GM23338 (cell line): ENCODE measurements at regions not wholly inside any gene's neighbourhood (a gene's known extent, or its start where the extent isn't known, plus 50 kb on each side); places are given as distances from the start of the nearest gene placed in this dataset.

Experiments used
- ATAC-seq: fragments of 200-7000 bp; cut with Tn5 transposase; 3 replicates; pipeline ENCODE4 v1.9.1; 2020
- DNase-seq: peaks from one replicate; pipeline ENCODE4 v3.0.0-alpha.2; 2015; ENCODE audit warnings: low spot score
- H2AFZ ChIP-seq: fragments of 200-600 bp; sonication (generic); 2 replicates; pipeline ENCODE4 v1.8.0; 2016; ENCODE audit warnings: antibody characterized with exemption, mild to moderate bottlenecking, moderate library complexity
- H3F3A ChIP-seq: fragments of 200-600 bp; sonication (generic); replicated peaks from 2 replicates; pipeline ENCODE4 v1.8.0; 2017; ENCODE audit warnings: antibody characterized with exemption, mixed run types, low read depth
- H3K27ac ChIP-seq: fragments of 200-600 bp; sonication (generic); 2 replicates; pipeline ENCODE4 v1.6.1; 2016; ENCODE audit warnings: low read depth
- H3K27me3 ChIP-seq: fragments of 200-600 bp; sonication (generic); 2 replicates; pipeline ENCODE4 v1.8.0; 2016; ENCODE audit warnings: mild to moderate bottlenecking, mixed run types, moderate library complexity; ENCODE audit not compliant: insufficient read depth
- H3K36me3 ChIP-seq: fragments of 200-600 bp; sonication (generic); 2 replicates; pipeline ENCODE4 v1.8.0; 2016; ENCODE audit warnings: mild to moderate bottlenecking; ENCODE audit not compliant: insufficient read depth
- H3K4me1 ChIP-seq: fragments of 200-600 bp; sonication (generic); 2 replicates; pipeline ENCODE4 v1.8.0; 2016; ENCODE audit warnings: mild to moderate bottlenecking, moderate library complexity; ENCODE audit not compliant: insufficient read depth
- H3K4me2 ChIP-seq: fragments of 200-600 bp; sonication (generic); 2 replicates; pipeline ENCODE4 v1.7.1; 2017; ENCODE audit warnings: mixed run types
- H3K4me3 ChIP-seq: fragments of 200-600 bp; sonication (generic); 2 replicates; pipeline ENCODE4 v1.6.1; 2016; ENCODE audit warnings: mixed run types
- H3K79me2 ChIP-seq: fragments of 200-600 bp; sonication (generic); replicated peaks from 2 replicates; pipeline ENCODE4 v1.8.0; 2017; ENCODE audit warnings: mild to moderate bottlenecking; ENCODE audit not compliant: insufficient read depth
- H3K9me2 ChIP-seq: fragments of 200-600 bp; sonication (generic); 2 replicates; pipeline ENCODE4 v1.8.0; 2017; ENCODE audit not compliant: insufficient read depth
- H4K20me1 ChIP-seq: fragments of 200-600 bp; sonication (generic); replicated peaks from 2 replicates; pipeline ENCODE4 v1.8.0; 2017; ENCODE audit warnings: mild to moderate bottlenecking; ENCODE audit not compliant: insufficient read depth
- H3K27ac Mint-ChIP-seq: 2 replicates; pipeline ENCODE4 v1.8.0; 2020; ENCODE audit warnings: inconsistent platforms, mild to moderate bottlenecking, moderate library complexity, mixed read lengths
- H3K27me3 Mint-ChIP-seq: 3 replicates; pipeline ENCODE4 v1.8.0; 2022; ENCODE audit warnings: low read depth, mild to moderate bottlenecking, moderate library complexity, mixed read lengths, inconsistent platforms; ENCODE audit not compliant: insufficient read depth, poor library complexity
- H3K36me3 Mint-ChIP-seq: 3 replicates; pipeline ENCODE4 v1.8.0; 2021; ENCODE audit warnings: low read depth, mild to moderate bottlenecking, inconsistent platforms, moderate library complexity, mixed read lengths
- H3K4me1 Mint-ChIP-seq: 3 replicates; pipeline ENCODE4 v1.8.0; 2020; ENCODE audit warnings: mild to moderate bottlenecking, inconsistent platforms, mixed read lengths
- H3K4me3 Mint-ChIP-seq: 3 replicates; pipeline ENCODE4 v1.8.0; 2021; ENCODE audit warnings: moderate library complexity, mild to moderate bottlenecking, inconsistent platforms, mixed read lengths
- H3K9me3 Mint-ChIP-seq: 3 replicates; pipeline ENCODE4 v1.8.0; 2020; ENCODE audit warnings: moderate library complexity, mild to moderate bottlenecking, inconsistent platforms, mixed read lengths
- CREB1 ChIP-seq: fragments of 250-450 bp; sonication (Bioruptor Pico); IDR thresholded peaks from 2 replicates; pipeline ENCODE4 v1.5.0; 2020; ENCODE audit warnings: low read depth, mild to moderate bottlenecking, moderate library complexity
- CTCF ChIP-seq, 2 experiments: fragments of 200-600 bp in 1 of 2; sonication (generic) in 1 of 2; conservative IDR thresholded peaks; 2 replicates each; pipeline versions ENCODE4 v1.5.1 to v1.6.1; 2016 to 2017; ENCODE audit warnings: antibody characterized with exemption in 2 of 2, low read depth in 2 of 2, mild to moderate bottlenecking in 2 of 2, moderate library complexity in 1 of 2
- ETS1 ChIP-seq: IDR thresholded peaks from 2 replicates; pipeline ENCODE4 v1.6.1; 2016; ENCODE audit warnings: antibody characterized with exemption
- EZH2 ChIP-seq: fragments of 200-600 bp; sonication (generic); IDR thresholded peaks from one replicate; pipeline ENCODE4 v1.8.0; 2017; ENCODE audit warnings: antibody characterized with exemption, mild to moderate bottlenecking, low read depth; ENCODE audit not compliant: unreplicated experiment
- EZH2phosphoT487 ChIP-seq: fragments of 200-600 bp; sonication (generic); IDR thresholded peaks from one replicate; pipeline ENCODE4 v1.8.1; 2018; ENCODE audit warnings: antibody characterized with exemption; ENCODE audit not compliant: unreplicated experiment
- JUNB ChIP-seq: IDR thresholded peaks from one replicate; pipeline ENCODE4 v1.6.1; 2016; ENCODE audit warnings: antibody characterized with exemption; ENCODE audit not compliant: unreplicated experiment
- NANOG ChIP-seq: IDR thresholded peaks from 2 replicates; pipeline ENCODE4 v1.6.1; 2016; ENCODE audit warnings: antibody characterized with exemption, borderline replicate concordance
- POLR2AphosphoS5 ChIP-seq: IDR thresholded peaks from 2 replicates; pipeline ENCODE4 v1.6.1; 2016; ENCODE audit warnings: antibody characterized with exemption, low read depth
- REST ChIP-seq: IDR thresholded peaks from one replicate; pipeline ENCODE4 v1.6.1; 2018; ENCODE audit warnings: antibody characterized with exemption; ENCODE audit not compliant: unreplicated experiment
- STAT1 ChIP-seq: IDR thresholded peaks from one replicate; pipeline ENCODE4 v1.6.1; 2016; ENCODE audit warnings: antibody characterized with exemption; ENCODE audit not compliant: unreplicated experiment
- ZNF114 ChIP-seq: fragments of 250-450 bp; sonication (Bioruptor Pico); IDR thresholded peaks from 2 replicates; pipeline ENCODE4 v1.5.0; 2020; ENCODE audit warnings: mild to moderate bottlenecking, moderate library complexity
- ZNF331 ChIP-seq: fragments of 250-450 bp; sonication (Bioruptor Pico); IDR thresholded peaks from 2 replicates; pipeline ENCODE4 v1.5.0; 2020; ENCODE audit warnings: low read depth, mild to moderate bottlenecking, moderate library complexity
- ZNF462 ChIP-seq: fragments of 250-450 bp; sonication (Bioruptor Pico); IDR thresholded peaks from 2 replicates; pipeline ENCODE4 v1.5.0; 2020; ENCODE audit warnings: mild to moderate bottlenecking, moderate library complexity

GRCh38 chr18:28723506-28723905, 546.6 kb upstream of the CDH2 start:
- no peaks in the 10 kb centered on the region for H3K36me3 Mint-ChIP-seq
- H3K4me3 Mint-ChIP-seq: no peak overlapping the region
- no peak overlapping the region for H2AFZ ChIP-seq
- H3K4me1 ChIP-seq: no peaks in the 10 kb centered on the region
- H3K36me3 ChIP-seq: no peaks in the 10 kb centered on the region; the same call in 1 of the 2 replicates
- peaks cover 9% of the 10 kb centered on the region; the same call in 1 of the 2 replicates for H3K9me2 ChIP-seq
- DNase-seq: no peak
- no peak for ATAC-seq
- no peak overlapping the region for H3K4me2 ChIP-seq
- no peaks in the 10 kb centered on the region for H3K4me1 Mint-ChIP-seq
- no peak overlapping the region for H3K27ac ChIP-seq
- H3K27me3 ChIP-seq: no peaks in the 10 kb centered on the region
- H3K9me3 Mint-ChIP-seq: no peaks in the 10 kb centered on the region
- no peak for TF ChIP-seq REST
- TF ChIP-seq JUNB: no peak
- TF ChIP-seq ETS1: no peak
- TF ChIP-seq ZNF462 (CRISPR knock-in tag): no peak
- no peak for TF ChIP-seq POLR2AphosphoS5
- no peak for TF ChIP-seq CREB1 (CRISPR knock-in tag)
- no peak for TF ChIP-seq EZH2phosphoT487
- TF ChIP-seq EZH2: no peak
- TF ChIP-seq CTCF (conservative IDR thresholded peaks at IDR 0.05; ENCODE audit: low read depth in 2 of 2): no peak
- TF ChIP-seq STAT1: no peak
- no peak for TF ChIP-seq ZNF114 (CRISPR knock-in tag)
- no peak for TF ChIP-seq ZNF331
- no peak for TF ChIP-seq NANOG
- no peak overlapping the region for H3K27ac Mint-ChIP-seq
- no peaks in the 10 kb centered on the region for H3K79me2 ChIP-seq
- no peak overlapping the region for H3K4me3 ChIP-seq
- H3F3A ChIP-seq: no peaks in the 10 kb centered on the region
- H3K27me3 Mint-ChIP-seq: no peaks in the 10 kb centered on the region
- H4K20me1 ChIP-seq: no peaks in the 10 kb centered on the region
